ENCODE measurements at regions not wholly inside any gene's neighbourhood (a gene's known extent, or its start where the extent isn't known, plus 50 kb on each side); places are given as distances from the start of the nearest gene placed in this dataset.

GRCh38 chr11:96925862-96926261 lies 536.0 kb downstream of the JRKL start:
- TF ChIP-seq CTCF (IDR thresholded peaks at IDR 0.05) (no peak), POLR2A (IDR thresholded peaks at IDR 0.05) (no peak)

Measured in esophagus squamous epithelium (tissue), 4 donors.